GM19328 (cell line): ENCODE measurements at regions not wholly inside any gene's neighbourhood (a gene's known extent, or its start where the extent isn't known, plus 50 kb on each side); places are given as distances from the start of the nearest gene placed in this dataset.
"Not testable (repeated sequence)": the region's sequence is repeated elsewhere in the genome, so short reads cannot be mapped to it uniquely, and the experiment has no call there.

Source experiments
- ATAC-seq: cut with Tn5 transposase; IDR thresholded peaks from one replicate; pipeline ENCODE4 v1.9.1; 2021; ENCODE audit warnings: mild to moderate bottlenecking, moderate library complexity; ENCODE audit not compliant: unreplicated experiment

- no peak for ATAC-seq
Measured at GRCh38 chr12:105575235-105575634, 244.7 kb downstream of the C12orf75 start.

GRCh38 chr12:105576261-105576660 lies 245.8 kb downstream of the C12orf75 start:
- no peak for ATAC-seq

GRCh38 chr12:105580821-105581352 lies 250.4 kb downstream of the C12orf75 start:
- no peak for ATAC-seq

- ATAC-seq: no peak
Measured at GRCh38 chr12:105581420-105581819, 250.9 kb downstream of the C12orf75 start.

GRCh38 chr12:105585107-105585506 lies 254.6 kb downstream of the C12orf75 start:
- no peak for ATAC-seq

GRCh38 chr12:105587237-105587636 lies 256.7 kb downstream of the C12orf75 start:
- ATAC-seq: no peak

GRCh38 chr12:105588106-105588505 lies 257.6 kb downstream of the C12orf75 start:
- no peak for ATAC-seq

- ATAC-seq: no peak
Measured at GRCh38 chr12:105590571-105590970, 260.1 kb downstream of the C12orf75 start.

- ATAC-seq: no peak
Measured at GRCh38 chr12:105595440-105595839, 264.9 kb downstream of the C12orf75 start.

GRCh38 chr12:105596731-105597130 lies 266.2 kb downstream of the C12orf75 start:
- no peak for ATAC-seq

GRCh38 chr12:105598031-105598430 lies 267.5 kb downstream of the C12orf75 start:
- ATAC-seq: no peak

GRCh38 chr12:105600911-105601545 lies 270.5 kb downstream of the C12orf75 start:
- no peak for ATAC-seq

- ATAC-seq: not testable (repeated sequence)
Measured at GRCh38 chr12:105602312-105602711, 271.8 kb downstream of the C12orf75 start.

GRCh38 chr12:105604281-105604680 lies 273.8 kb downstream of the C12orf75 start:
- ATAC-seq: not testable (repeated sequence)

- not testable (repeated sequence) for ATAC-seq
Measured at GRCh38 chr12:105606613-105607012, 276.1 kb downstream of the C12orf75 start.

GRCh38 chr12:105609001-105609400 lies 278.5 kb downstream of the C12orf75 start:
- ATAC-seq: not testable (repeated sequence)

- no peak for ATAC-seq
Measured at GRCh38 chr12:105610459-105610858, 280.0 kb downstream of the C12orf75 start.

GRCh38 chr12:105611340-105611739 lies 280.8 kb downstream of the C12orf75 start:
- ATAC-seq: no peak

GRCh38 chr12:105613269-105613668 lies 282.8 kb downstream of the C12orf75 start:
- ATAC-seq: no peak

GRCh38 chr12:105613887-105614286 lies 283.4 kb downstream of the C12orf75 start:
- no peak for ATAC-seq

- ATAC-seq: no peak
Measured at GRCh38 chr12:105616971-105617540, 286.6 kb downstream of the C12orf75 start.

- ATAC-seq: no peak
Measured at GRCh38 chr12:105622220-105622619, 291.7 kb downstream of the C12orf75 start.
